GM19193 (cell line): ENCODE measurements at regions not wholly inside any gene's neighbourhood (a gene's known extent, or its start where the extent isn't known, plus 50 kb on each side); places are given as distances from the start of the nearest gene placed in this dataset.

Experiments
- POLR2A ChIP-seq: IDR thresholded peaks from 4 replicates; pipeline ENCODE4 v1.6.1; 2011; ENCODE audit not compliant: insufficient read depth, insufficient read length; ENCODE audit errors: extremely low read depth

DNA sequence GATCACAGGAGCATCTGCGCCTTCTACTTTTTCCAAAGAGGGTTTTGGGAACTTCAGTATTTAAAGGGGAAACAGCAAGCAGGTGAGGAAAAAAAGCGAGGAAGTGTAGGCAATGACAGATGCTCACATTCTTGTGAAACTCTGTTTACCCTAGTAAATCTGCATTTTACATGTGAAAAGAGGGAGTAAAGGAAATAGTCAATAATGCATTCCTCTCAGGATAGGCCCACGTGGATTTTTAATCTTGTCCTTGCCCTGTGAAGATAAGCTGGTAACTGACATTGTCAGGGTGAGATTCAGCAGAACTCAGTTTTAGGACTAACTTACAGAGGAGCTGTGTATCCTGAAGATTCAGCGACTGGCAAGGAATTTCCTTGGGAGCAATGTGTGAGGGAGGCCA lies 1119.2 kb upstream of the TMEM132C start:
- TF ChIP-seq POLR2A, result no peak

DNA sequence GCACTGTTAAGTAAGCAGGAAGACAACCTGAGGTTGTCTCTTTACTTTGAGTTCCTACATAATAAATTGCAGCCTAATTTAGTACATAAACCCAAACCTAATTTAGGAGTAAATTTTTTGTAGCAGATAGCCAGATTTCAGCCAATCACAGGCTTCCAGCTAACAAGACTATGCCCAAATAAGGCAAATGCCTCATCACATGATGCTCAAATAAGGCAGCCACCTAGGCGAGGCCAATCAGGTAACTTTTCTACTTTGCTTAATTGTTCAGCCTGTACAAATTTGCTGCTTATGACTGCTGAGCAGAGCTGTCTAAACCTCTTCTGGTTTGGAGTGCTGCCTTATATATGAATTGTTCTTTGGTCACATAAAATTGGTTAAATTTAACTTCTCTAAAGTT lies 1118.7 kb upstream of the TMEM132C start:
- TF ChIP-seq POLR2A, result no peak

- no peak for TF ChIP-seq POLR2A
Measured at GRCh38 chr12:127149226-127149964, 1117.6 kb upstream of the TMEM132C start.

- TF ChIP-seq POLR2A, result no peak
Measured at GRCh38 chr12:127150028-127150427, 1116.9 kb upstream of the TMEM132C start.

GRCh38 chr12:127150479-127150878 lies 1116.5 kb upstream of the TMEM132C start:
- no peak for TF ChIP-seq POLR2A

GRCh38 chr12:127150956-127151355 lies 1116.0 kb upstream of the TMEM132C start:
- TF ChIP-seq POLR2A, result no peak

GRCh38 chr12:127153996-127154395 lies 1113.0 kb upstream of the TMEM132C start:
- TF ChIP-seq POLR2A, result no peak

DNA sequence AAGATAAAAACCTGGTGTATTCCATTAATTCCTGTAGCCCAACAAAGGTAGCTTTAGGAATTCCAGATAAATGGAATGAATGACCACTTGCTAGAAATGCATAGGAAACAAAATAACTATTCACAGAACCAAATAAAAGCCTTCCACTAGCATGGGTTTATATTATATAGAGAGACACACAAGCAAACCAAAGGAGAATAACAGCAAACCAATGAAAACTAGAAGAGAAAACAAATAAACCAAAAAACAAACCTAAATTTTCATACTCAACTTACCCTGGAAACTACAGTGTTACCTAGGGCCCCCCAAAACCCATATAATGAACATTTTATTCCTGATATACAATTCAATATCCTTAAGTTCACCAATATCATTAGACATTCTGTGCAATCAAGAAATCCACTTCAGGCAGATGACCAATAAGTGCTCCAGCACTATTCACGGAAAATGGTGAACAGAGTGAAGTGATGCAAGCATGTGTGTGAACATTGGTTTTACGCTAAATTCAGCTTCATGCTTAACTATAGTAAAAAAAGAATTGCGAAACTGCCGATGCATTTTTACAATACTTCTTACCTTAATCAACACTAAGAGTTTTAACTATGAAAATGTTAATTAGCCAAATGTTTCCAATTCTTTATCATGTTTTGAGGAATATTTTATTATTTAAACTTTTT lies 1108.4 kb upstream of the TMEM132C start:
- TF ChIP-seq POLR2A, result no peak

DNA sequence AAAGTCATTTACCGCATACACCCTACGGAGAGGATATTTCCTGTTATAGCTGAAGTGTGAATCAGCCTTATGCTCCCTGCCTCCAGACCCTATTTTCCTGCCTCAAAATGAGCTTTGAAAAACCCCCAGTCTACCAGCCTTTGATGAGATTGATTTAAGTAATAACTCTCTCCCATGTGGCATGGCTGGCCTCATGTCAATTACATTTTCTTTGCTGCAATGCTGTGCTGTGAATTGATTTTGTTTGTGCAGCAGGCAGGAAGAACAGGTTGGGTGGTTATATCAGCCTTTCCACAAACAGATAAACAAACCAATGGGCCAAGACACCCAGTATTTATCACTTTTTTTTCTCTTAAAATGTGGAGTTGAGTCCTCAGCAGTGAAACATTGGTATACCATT lies 1105.5 kb upstream of the TMEM132C start:
- no peak for TF ChIP-seq POLR2A

DNA sequence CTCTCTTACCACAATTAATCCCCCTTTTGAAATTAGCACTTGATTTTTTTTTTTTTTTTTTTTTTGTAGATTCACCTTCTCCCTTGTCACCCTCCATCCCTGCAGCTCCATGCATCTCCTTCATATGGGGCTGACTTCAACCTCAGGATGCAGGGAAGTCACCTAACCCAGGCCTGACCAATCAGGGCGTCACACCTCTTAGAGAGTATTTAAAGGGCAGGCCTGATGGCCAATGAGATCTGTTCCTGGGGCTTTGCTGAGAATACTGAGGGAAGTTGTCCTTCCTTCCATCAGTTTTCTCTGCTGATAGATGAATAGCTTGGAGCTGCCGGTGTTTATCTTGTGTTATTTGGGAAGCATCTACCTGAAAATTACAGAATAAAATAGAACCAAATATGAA lies 1104.7 kb upstream of the TMEM132C start:
- no peak for TF ChIP-seq POLR2A

DNA sequence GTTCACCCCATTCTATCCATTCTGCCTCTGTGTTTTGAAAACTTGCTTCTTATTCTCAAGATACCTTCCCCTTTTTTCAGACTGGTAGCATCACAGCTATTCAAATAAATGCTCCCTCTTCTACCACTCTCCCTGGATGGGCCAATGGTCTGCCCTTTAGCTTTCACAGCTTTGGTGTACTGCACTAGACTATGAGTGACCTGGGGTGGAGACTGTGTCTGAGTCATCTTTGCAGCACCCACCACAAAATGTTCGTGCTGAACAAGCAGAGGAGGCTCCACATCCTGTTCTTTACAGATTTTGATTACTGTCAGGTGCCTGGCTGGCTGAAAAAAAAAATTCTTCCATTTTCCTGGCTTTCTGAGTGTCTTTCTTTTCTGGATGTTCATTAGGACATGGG lies 1104.1 kb upstream of the TMEM132C start:
- no peak for TF ChIP-seq POLR2A

GRCh38 chr12:127165567-127166392 lies 1101.2 kb upstream of the TMEM132C start:
- peak; percentile 18 for TF ChIP-seq POLR2A

DNA sequence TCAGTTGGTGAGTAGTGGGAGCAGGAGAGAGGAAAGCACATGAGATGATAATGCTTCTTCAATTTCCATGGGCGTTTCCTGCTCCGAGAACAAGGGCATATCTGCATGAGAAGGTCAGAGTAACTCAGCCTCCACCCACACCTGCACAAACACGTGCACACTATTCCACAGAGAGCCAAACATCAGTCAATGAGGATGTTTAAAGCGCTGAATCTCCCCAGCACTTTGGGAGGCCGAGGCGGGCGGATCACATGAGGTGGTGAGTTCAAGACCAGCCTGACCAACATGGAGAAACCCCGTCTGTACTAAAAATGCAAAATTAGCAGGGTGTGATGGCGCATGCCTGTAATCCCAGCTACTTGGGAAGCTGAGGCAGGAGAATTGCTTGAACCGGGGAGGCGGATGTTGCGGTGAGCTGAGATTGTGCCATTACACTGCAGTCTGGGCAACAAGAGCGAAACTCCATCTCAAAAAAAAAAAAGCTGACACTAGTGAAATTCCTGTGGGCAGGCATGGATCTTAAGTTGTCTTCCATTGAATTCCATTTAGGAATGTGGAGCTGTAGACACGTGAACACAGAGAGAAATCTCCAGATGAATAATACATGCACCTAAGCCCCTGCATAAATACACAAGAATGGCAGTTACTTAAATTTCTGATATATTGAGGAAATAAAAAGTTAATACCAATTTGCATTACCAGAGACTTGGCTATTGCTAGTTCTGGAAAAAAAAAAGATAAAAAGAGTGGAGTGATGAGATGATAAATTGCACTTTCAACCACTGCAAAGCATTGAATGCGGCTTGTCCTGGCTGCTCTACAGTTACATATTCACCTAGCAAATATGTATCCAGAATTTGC lies 1097.4 kb upstream of the TMEM132C start:
- no peak for TF ChIP-seq POLR2A
